ENCODE measurements at regions not wholly inside any gene's neighbourhood (a gene's known extent, or its start where the extent isn't known, plus 50 kb on each side); places are given as distances from the start of the nearest gene placed in this dataset.

DNA sequence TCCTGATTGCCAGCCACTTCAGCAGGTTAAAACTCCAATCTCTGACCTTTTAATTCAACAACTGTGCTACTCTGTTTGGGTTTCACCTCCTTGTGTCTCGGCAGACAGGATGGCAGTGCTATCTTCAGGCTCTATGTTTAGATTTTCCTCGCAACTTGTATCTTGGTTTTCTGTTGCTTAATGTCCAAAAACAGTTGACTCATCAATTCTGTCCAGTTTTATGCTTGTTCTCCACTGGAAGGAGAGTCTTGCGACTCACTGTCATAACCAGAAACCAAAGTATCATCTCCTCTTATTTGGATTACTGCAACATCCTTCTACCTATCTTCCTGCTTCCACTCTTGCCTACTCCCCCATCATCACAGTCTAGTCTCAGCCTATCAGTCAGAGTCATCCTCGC is 130.9 kb upstream of the ADAMTS16 start:
- DNase-seq (ENCODE audit: low spot score) (no peak), ATAC-seq (no peak)

- no peak for DNase-seq (ENCODE audit: low spot score)
- ATAC-seq: no peak
Observed at GRCh38 chr5:5011151-5011550, 129.0 kb upstream of the ADAMTS16 start.

- DNase-seq (ENCODE audit: low spot score) (no peak), ATAC-seq (no peak)
Observed at GRCh38 chr5:5014586-5015235, 125.4 kb upstream of the ADAMTS16 start.

DNA sequence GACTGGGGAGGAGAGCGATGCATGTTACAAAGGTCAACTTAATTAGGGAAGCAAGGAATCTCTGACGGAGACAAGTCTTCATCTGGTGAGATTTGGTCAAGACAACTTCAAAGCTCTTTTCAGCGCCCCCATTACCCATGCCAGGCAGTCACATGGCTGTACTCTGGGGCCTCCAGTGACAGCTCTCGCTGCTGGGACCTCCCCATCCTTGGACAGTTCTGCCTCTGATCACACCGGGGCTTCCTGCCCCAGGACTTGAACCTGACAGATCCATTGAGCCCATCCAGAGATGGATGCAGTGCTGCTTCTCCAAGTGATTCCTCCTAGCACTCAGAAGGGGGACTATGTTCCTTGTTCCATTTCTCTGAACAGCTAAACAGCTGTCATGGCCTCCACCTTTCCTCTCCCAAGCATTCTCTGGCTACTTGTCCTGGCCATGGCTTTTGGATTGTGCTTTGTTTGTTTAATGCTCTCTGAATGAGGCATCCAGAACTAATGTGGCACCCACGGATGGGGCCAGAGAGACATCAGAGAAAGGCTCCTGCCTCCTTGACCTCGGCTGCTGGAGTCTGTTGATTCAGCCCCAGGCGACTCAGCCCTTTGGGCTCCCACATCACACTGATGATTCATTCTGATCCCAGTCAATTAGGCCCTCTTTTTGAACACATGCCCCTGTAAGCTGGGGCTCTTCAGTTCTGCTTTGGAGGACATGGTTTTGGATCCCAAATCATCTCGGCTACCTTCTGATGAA is 122.1 kb upstream of the ADAMTS16 start:
- DNase-seq (ENCODE audit: low spot score) (no peak), ATAC-seq (no peak)

DNA sequence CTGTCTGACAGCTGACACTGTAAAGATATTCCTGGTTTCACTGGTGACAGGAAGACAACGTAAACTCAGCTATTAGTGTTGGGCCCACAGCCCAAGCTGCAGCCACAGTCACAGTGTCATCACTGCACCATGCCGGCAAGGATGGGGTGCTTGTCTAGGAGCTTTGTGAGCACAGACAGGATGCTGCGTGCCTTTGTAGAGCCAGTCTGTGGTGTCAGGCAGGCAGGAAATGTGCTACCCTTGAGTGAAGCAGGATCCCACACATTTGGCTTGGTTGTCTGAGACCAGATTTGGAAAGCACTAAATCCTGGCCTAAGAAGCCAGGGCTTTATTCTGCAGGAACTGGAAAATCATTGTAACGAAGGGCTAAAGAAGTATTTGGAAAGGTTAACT is 121.6 kb upstream of the ADAMTS16 start:
- no peak for DNase-seq (ENCODE audit: low spot score)

DNA sequence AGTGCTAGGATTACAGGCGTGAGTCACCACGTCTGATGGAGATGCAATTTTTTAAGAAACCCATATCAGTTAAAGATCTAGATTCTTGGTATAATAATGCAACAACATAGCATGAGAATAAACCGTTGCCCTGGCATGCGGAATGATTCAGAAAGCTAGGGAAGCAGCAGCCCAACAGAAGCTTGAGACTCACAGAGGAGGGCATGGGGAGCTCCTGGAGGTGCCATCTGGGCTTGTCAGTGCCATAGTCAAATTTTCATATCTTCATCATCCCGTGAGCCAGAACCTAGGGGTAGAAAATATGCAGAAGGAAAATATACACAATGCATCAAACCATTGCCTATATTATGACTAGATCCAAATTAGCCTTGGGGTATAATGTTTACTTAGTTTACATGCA is 118.7 kb upstream of the ADAMTS16 start:
- ATAC-seq: no peak
- DNase-seq (ENCODE audit: low spot score): no peak

More for the DNA sequence above, 121.6 kb upstream of the ADAMTS16 start:
- ATAC-seq: no peak

DNA sequence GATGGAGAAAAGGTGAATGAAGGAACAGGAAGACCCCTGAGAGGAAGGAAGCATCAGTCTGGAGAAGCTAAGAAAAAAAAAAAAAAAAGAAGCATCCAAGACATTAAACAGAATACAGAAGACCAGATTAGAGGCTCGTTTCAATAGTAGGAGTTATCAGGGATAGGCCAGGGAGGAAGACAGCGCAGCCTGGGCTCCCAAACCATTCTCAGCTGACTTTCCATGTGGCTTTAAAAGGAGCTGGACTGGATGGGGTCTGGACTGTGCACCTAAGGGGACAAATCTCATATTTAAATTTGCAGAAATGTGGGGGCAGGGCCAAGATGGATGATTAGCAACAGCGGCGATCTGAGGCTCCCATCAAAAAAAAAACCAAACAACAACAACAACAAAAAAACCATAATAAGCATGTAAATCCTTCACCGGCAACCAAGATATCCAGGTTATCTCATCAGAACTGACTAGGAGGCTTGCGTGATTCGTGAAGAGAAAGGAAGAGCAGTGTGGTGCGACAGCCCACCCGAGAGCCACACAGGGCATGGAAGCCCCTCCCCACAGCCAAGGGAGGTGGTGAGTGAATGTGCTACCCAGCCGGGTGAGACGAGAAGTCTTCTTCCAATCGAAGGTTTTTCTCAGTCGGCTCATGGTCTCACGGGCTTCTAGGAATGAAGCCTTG is 114.9 kb upstream of the ADAMTS16 start:
- ATAC-seq (no peak), DNase-seq (ENCODE audit: low spot score) (no peak)

DNA sequence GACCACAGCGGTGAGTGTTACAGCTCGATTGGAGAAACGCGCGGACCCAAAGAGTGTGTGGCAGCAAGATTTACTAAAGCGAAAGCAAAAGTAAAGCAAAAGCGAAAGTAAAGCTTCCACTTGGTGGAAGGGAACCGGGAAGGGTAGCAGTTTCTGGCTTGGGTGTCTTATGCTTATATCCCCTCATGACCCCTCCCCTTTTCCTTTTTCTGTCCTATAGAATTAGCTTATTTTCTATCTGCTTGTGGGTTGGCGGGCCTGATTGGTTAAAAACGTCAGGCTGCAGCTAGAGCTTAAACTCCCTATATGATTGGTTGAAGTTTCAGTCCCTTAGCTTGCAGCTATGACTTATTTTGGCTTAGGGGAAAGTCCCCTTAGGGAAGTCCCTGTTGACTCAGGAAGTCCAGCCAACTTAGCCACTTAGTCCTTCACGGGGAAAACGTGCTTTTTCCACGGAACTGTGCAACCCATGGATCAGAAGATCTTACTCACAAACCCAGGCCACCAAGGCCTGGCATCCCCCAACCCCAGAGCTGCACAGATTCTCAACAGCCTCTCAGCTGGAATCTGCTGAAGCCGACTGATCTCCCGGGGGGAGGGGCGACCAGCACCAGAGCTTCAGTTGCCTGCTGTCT is 114.2 kb upstream of the ADAMTS16 start:
- DNase-seq (ENCODE audit: low spot score): no peak
- ATAC-seq: peak; percentile 75

GRCh38 chr5:5026409-5026785 is 113.7 kb upstream of the ADAMTS16 start:
- DNase-seq (ENCODE audit: low spot score): no peak
- ATAC-seq: no peak

DNA sequence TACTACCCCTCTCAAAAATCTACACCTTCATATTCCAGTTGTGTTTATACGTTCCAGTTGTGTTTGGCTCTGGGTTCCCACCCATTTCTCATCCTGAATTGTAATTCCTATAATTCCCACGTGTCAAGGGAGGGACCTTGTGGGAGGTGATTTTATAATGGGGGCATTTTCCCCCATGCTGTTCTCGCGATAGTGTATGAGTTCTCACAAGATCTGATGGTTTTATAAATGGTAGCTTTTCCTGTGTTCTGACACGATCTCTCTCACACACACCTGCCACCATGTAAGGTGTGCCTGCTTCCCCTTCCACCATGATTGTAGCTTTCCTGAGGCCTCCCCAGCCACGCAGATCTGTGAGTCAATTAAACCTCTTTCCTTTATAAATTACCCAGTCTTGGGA is 108.5 kb upstream of the ADAMTS16 start:
- no peak for DNase-seq (ENCODE audit: low spot score)
- no peak for ATAC-seq

GRCh38 chr5:5037674-5038073 is 102.5 kb upstream of the ADAMTS16 start:
- no peak for DNase-seq (ENCODE audit: low spot score)
- no peak for ATAC-seq

- DNase-seq (ENCODE audit: low spot score): no peak
- ATAC-seq: no peak
Observed at GRCh38 chr5:5039918-5040317, 100.2 kb upstream of the ADAMTS16 start.

GRCh38 chr5:5040712-5041111 is 99.4 kb upstream of the ADAMTS16 start:
- no peak for ATAC-seq
- DNase-seq (ENCODE audit: low spot score): no peak

- ATAC-seq (no peak), DNase-seq (ENCODE audit: low spot score) (no peak)
Observed at GRCh38 chr5:5042806-5043205, 97.3 kb upstream of the ADAMTS16 start.

DNA sequence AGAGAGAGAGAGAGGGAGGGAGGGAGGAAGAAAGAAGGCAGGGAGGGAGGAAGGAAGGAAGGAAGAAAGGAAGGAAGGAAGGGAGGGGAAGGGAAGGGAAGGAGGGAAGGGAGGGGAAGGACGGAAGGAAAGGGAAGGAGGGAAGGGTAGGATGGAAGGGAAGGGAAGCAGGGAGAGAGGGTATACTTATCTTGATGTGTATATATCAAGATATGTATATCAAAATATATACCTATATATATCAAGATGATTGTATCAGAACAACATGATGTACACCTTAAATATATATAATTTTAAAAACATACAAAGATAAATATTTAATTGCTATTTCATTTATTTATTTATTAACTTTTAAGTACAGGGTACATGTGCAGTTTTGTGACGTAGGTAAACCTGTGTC is 96.8 kb upstream of the ADAMTS16 start:
- DNase-seq (ENCODE audit: low spot score): no peak
- no peak for ATAC-seq

GRCh38 chr5:5044247-5044840 is 95.8 kb upstream of the ADAMTS16 start:
- DNase-seq (ENCODE audit: low spot score) (no peak), ATAC-seq (no peak)

DNA sequence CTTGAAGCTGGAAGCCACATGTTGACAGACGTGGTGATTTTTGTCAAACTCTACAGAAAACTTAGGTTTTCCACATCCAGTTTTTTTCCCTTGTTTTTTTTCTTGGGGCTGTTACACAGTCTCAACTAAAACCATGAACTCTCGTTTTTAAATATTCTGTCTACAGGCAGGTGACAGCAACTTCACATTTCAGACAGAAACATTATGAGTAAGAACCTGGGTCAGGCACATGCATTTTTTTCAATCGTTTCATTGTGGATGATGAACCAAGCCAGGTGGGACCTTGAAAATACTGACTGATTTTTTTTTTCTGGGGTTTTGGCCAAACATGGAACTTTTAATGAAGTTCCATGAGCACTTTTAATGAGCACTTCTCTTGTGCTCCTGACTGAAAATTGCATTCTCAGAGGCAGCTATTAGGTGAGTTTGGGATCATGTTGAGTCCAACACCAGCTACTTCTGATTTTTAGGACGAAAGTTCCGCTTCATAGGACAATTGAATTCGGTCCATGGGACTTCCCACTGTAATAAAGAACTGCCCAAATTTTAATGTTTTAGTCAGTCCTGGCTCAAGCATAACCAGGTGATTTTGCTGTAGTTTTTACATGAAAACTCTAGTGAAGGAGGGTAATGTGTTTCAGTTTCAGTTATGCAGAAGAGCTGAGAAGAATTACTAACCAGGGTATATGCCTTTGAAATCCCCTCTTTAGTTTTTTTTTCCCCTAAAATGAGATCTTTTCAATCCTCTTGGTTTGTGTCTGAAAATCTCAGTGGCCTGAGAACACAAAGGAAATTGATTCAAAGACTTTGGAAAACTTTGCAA is 93.2 kb upstream of the ADAMTS16 start:
- ATAC-seq (no peak), DNase-seq (ENCODE audit: low spot score) (no peak)

DNA sequence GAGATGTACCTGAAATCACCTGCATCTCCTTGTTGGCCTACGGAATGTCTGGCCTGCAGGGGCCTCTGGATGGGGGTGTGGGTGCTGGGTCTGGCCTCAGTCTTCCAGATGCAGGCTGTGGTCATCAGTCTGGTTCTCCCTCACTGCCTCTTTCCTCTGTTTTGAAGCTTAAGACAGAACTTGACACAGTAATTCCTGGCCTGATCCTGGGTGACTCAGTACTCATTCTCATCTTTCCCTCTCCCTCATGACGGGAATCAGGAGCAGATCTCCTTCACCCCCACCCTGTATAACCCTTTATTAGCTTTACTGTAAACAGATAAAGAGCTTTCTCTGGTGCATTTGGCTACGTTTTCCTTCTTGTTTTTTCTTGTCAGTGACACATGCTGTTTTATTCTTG is 89.3 kb upstream of the ADAMTS16 start:
- ATAC-seq (no peak), DNase-seq (ENCODE audit: low spot score) (no peak)

DNA sequence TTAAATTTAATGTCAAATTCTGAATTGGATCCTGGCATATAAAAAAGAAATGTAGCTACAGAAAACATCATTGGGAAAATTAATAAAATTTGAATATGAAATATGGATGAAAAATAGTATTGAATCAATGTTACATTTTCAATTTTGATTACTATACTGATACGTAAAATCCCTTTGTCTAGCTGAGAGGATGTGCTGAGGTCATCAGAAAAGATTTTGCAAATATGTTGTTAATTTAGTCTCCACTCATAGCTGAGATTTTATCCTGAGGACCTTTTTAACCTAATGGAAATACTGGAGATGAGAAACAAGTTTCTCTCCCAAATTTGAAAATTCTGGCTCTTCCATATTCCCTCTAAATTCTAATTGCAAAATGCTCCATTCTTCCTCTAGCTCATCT is 84.4 kb upstream of the ADAMTS16 start:
- DNase-seq (ENCODE audit: low spot score): no peak
- ATAC-seq: no peak

- ATAC-seq (no peak), DNase-seq (ENCODE audit: low spot score) (no peak)
Observed at GRCh38 chr5:5061836-5062235, 78.3 kb upstream of the ADAMTS16 start.

Measured in left lobe of liver (tissue), 2 donors.